ENCODE measurements at regions not wholly inside any gene's neighbourhood (a gene's known extent, or its start where the extent isn't known, plus 50 kb on each side); places are given as distances from the start of the nearest gene placed in this dataset.

DNA sequence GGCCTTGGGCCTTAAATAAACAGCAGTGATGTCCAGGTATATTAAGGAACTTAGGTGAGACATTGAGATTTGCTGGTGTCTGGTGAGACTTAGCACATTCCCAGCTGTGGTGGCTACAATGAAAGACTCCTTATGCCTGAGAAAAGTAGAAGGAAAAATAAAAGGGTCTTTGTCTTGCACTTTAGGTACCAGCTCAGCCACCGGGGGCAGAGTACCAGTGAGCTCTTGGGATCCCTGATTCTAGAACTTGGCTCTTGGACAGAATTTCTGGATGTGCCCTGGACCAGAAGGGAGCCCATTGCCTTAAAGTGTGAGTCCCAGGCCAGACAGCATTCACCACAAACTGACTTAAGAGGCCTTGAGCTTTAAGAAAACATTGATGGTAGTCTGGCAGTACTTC, 1038.7 kb downstream of the SORCS3 start:
- no peak overlapping the region for H3K27ac ChIP-seq
- TF ChIP-seq, protein P1, sequence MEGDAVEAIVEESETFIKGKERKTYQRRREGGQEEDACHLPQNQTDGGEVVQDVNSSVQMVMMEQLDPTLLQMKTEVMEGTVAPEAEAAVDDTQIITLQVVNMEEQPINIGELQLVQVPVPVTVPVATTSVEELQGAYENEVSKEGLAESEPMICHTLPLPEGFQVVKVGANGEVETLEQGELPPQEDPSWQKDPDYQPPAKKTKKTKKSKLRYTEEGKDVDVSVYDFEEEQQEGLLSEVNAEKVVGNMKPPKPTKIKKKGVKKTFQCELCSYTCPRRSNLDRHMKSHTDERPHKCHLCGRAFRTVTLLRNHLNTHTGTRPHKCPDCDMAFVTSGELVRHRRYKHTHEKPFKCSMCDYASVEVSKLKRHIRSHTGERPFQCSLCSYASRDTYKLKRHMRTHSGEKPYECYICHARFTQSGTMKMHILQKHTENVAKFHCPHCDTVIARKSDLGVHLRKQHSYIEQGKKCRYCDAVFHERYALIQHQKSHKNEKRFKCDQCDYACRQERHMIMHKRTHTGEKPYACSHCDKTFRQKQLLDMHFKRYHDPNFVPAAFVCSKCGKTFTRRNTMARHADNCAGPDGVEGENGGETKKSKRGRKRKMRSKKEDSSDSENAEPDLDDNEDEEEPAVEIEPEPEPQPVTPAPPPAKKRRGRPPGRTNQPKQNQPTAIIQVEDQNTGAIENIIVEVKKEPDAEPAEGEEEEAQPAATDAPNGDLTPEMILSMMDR (conservative IDR thresholded peaks at IDR 0.05), result no peak

DNA sequence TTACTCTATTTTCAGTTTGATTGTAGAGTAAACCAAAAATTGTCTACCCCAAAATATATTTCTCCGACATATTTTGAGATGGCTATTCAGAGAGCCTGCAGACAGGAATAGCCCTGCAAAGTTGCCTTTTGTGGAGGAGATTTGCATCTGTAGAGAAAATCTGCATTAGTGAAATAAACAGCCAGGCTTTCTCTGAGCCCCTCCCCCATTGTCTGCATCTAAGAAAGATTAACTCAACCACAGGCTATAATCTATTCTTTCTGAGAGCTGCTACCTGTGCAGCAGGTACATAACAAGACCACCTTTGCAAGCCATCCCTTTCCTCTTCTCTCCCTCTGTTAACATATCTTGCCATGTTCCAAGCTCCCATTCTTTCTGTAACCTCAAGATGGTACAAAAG, 1034.2 kb downstream of the SORCS3 start:
- H3K27ac ChIP-seq, result no peak overlapping the region
- TF ChIP-seq, protein P1 (conservative IDR thresholded peaks at IDR 0.05), result no peak

DNA sequence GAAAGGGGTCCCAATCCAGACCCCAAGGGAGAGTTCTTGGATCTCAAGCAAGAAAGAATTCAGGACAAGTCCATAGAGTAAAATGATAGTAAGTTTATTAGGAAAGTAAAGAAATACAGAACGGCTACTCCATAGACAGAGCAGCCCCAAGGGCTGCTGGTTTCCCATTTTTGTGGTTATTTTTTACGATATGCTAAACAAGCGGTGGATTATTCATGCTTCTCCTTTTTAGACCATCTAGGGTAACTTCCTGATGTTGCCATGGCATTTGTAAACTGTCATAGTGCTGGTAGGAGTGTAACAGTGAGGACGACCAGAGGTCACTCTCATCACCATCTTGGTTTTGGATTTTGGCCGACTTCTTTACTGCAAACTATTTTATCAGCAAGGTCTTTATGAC, 1033.4 kb downstream of the SORCS3 start:
- no peak overlapping the region for H3K27ac ChIP-seq
- TF ChIP-seq, protein P1 (conservative IDR thresholded peaks at IDR 0.05), result no peak

DNA sequence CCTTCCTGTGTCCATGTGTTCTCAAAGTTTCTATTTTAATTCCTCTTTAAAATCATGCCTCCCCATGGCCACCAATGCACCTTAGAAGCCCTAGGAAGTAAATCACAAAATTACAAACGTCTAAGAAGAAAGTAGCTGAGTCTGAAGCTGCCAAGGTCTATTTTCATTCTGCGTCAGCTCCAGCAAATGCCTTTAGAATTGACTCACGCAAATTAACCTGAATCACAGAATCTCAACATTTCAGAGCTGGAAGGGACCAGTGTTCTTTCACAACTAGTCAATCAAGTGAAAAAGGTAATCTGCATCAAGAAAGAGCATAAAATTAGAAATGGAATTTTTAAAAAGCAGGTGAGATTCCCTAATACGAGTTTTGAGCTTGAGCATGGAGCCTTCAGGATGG, 1017.6 kb downstream of the SORCS3 start:
- TF ChIP-seq, protein P1 (conservative IDR thresholded peaks at IDR 0.05), result no peak
- no peak overlapping the region for H3K27ac ChIP-seq

DNA sequence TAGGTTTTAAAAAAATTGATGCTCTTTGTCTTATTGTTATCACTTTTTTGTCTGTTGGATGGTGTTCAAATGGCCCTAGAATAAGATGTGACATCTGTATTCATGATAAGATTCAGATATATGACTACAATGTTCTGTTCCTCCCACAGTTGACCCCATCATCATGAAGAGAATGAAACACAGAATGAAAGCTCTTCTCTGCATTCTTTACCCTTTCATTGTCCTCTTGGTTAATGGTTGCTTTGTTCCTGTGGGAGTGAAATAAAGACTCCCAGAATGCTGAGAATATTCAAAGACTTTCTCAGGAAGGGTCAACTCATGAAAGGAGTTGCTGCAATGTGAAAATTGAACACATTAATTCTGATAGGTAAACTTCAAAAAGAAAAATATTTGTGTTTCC, 1015.8 kb downstream of the SORCS3 start:
- TF ChIP-seq, protein P1 (conservative IDR thresholded peaks at IDR 0.05), result no peak
- no peak overlapping the region for H3K27ac ChIP-seq

DNA sequence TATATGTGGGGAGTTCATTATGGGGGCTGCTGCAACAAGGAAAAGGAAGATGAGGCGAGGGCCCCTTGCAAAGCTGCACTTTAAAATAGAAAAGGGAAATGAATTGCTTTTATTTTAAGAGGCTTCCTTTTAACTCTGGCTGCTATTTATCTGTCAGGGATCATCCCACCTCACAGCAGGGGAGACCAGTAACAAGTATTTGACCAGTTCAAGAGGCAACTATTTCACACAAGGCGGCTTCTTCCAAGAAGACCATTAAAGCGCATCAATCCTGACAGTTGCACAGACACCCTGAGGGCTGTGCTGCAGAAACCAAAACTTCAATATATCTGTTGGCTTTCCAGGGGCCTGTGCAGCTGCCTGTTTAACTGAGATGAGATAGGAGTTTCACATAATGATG, 1009.2 kb downstream of the SORCS3 start:
- no peak overlapping the region for H3K27ac ChIP-seq
- TF ChIP-seq, protein P1 (conservative IDR thresholded peaks at IDR 0.05), result no peak

DNA sequence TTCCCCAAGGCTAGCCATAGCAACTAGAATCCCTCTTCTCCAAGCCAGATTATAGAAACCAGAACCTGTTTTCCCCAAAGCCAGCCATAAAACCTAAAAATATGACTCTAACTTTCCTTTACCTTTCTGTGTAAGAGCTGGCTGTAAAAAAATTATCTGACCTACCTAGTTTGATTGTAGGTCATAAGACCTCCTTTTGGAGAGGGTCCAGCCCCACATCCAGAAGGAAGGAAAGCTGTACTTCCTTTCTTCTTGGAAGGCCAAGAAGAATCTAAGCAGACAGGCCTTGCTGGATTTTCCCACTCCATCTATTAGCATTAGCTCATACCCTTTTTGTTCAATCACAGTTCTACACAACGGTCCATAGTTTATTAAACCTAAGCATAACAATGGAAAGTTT, 1006.3 kb downstream of the SORCS3 start:
- TF ChIP-seq, protein P1 (conservative IDR thresholded peaks at IDR 0.05), result no peak
- H3K27ac ChIP-seq, result no peak overlapping the region

DNA sequence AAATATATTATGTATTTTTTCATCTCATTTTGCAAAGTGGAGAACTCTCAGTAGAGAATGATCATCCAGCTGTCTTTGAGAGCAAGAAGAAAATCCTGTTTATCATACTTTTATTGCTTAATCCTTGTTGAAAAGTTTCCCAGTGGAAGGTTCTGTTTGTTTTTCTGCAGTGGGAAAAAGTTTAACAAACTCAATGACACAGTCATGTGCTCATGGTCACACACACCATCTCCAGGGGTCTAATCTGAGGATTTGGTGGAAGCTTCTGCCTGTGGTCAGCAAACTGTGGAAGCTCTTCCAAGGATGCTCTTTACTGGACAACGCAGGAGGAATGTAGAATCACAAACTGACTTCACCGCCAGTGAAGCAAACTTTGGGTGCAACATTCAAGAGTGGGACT, 1003.9 kb downstream of the SORCS3 start:
- TF ChIP-seq, protein P1 (conservative IDR thresholded peaks at IDR 0.05), result no peak

More for the DNA sequence above, 1003.9 kb downstream of the SORCS3 start:
- H3K27ac ChIP-seq, result no peak overlapping the region

All from VCaP (cell line).